Parathyroid adenoma (tissue), 2 donors: ENCODE measurements at regions not wholly inside any gene's neighbourhood (a gene's known extent, or its start where the extent isn't known, plus 50 kb on each side); places are given as distances from the start of the nearest gene placed in this dataset.
"Not testable (repeated sequence)": the region's sequence is repeated elsewhere in the genome, so short reads cannot be mapped to it uniquely, and the experiment has no call there.

Source experiments
- H2AFZ ChIP-seq: fragments of 300-600 bp; sonication (generic); one replicate; pipeline ENCODE4 v1.7.0; 2017; ENCODE audit warnings: antibody characterized with exemption, mild to moderate bottlenecking
- H3K27ac ChIP-seq: fragments of 300-600 bp; sonication (generic); one replicate; pipeline ENCODE4 v1.7.0; 2017
- H3K27me3 ChIP-seq: fragments of 300-600 bp; sonication (generic); one replicate; pipeline ENCODE4 v1.7.0; 2017; ENCODE audit warnings: low read length; ENCODE audit not compliant: control insufficient read depth, insufficient read depth
- H3K36me3 ChIP-seq: fragments of 300-600 bp; sonication (generic); one replicate; pipeline ENCODE4 v1.7.0; 2017; ENCODE audit warnings: low read length; ENCODE audit not compliant: control insufficient read depth, insufficient read depth
- H3K4me1 ChIP-seq: fragments of 300-600 bp; sonication (generic); one replicate; pipeline ENCODE4 v1.7.0; 2017; ENCODE audit warnings: control low read depth
- H3K4me2 ChIP-seq: fragments of 300-600 bp; sonication (generic); one replicate; pipeline ENCODE4 v1.7.0; 2017; ENCODE audit warnings: low read length
- H3K4me3 ChIP-seq: fragments of 300-600 bp; sonication (generic); one replicate; pipeline ENCODE4 v1.7.0; 2017; ENCODE audit warnings: low read depth, low read length
- H3K79me2 ChIP-seq: fragments of 300-600 bp; sonication (generic); one replicate; pipeline ENCODE4 v1.7.0; 2017; ENCODE audit warnings: control low read depth
- H3K9ac ChIP-seq: fragments of 300-600 bp; sonication (generic); one replicate; pipeline ENCODE4 v1.7.0; 2017; ENCODE audit warnings: mild to moderate bottlenecking
- H3K9me3 ChIP-seq: fragments of 300-600 bp; sonication (generic); one replicate; pipeline ENCODE4 v1.7.0; 2017; ENCODE audit warnings: low read length; ENCODE audit not compliant: control insufficient read depth
- CTCF ChIP-seq: fragments of 300-600 bp; sonication (generic); IDR thresholded peaks from one replicate; pipeline ENCODE4 v1.7.0; 2017; ENCODE audit warnings: antibody characterized with exemption, mild to moderate bottlenecking
- donor health status: primary hyperparathyroidism.

- Histone ChIP-seq H3K9me3 (no peaks in the 10 kb centered on the region), H3K27me3 (no peaks in the 10 kb centered on the region), H3K4me1 (no peaks in the 10 kb centered on the region), H3K27ac (no peak overlapping the region), H3K4me3 (no peak overlapping the region), H3K4me2 (no peak overlapping the region), H3K36me3 (no peaks in the 10 kb centered on the region), H3K79me2 (no peaks in the 10 kb centered on the region), H2AFZ (no peak overlapping the region), H3K9ac (no peak overlapping the region)
- no peak for TF ChIP-seq CTCF
Measured at GRCh38 chr3:105281989-105282388, 84.7 kb upstream of the ALCAM start.

GRCh38 chr3:105284876-105285275, 81.8 kb upstream of the ALCAM start:
- no peaks in the 10 kb centered on the region for H3K36me3 ChIP-seq
- no peak for TF ChIP-seq CTCF
- H3K9ac ChIP-seq = no peak overlapping the region
- no peaks in the 10 kb centered on the region for H3K27me3 ChIP-seq
- no peak overlapping the region for H2AFZ ChIP-seq
- H3K4me2 ChIP-seq = no peak overlapping the region
- no peaks in the 10 kb centered on the region for H3K79me2 ChIP-seq
- H3K9me3 ChIP-seq = no peaks in the 10 kb centered on the region
- H3K27ac ChIP-seq = no peak overlapping the region
- no peaks in the 10 kb centered on the region for H3K4me1 ChIP-seq
- H3K4me3 ChIP-seq = no peak overlapping the region

GRCh38 chr3:105285653-105286241, 81.0 kb upstream of the ALCAM start:
- Histone ChIP-seq H3K4me3 (no peak overlapping the region), H3K36me3 (no peaks in the 10 kb centered on the region), H2AFZ (no peak overlapping the region), H3K79me2 (no peaks in the 10 kb centered on the region), H3K4me1 (no peaks in the 10 kb centered on the region), H3K9ac (no peak overlapping the region), H3K9me3 (no peaks in the 10 kb centered on the region), H3K27me3 (no peaks in the 10 kb centered on the region), H3K27ac (no peak overlapping the region), H3K4me2 (no peak overlapping the region)
- no peak for TF ChIP-seq CTCF

- Histone ChIP-seq H3K9ac (no peak overlapping the region), H3K4me1 (no peaks in the 10 kb centered on the region), H3K4me3 (no peak overlapping the region), H3K27me3 (no peaks in the 10 kb centered on the region), H3K36me3 (no peaks in the 10 kb centered on the region), H3K9me3 (no peaks in the 10 kb centered on the region), H3K27ac (no peak overlapping the region), H3K79me2 (no peaks in the 10 kb centered on the region), H2AFZ (no peak overlapping the region), H3K4me2 (no peak overlapping the region)
- TF ChIP-seq CTCF = no peak
Measured at GRCh38 chr3:105293441-105293840, 73.3 kb upstream of the ALCAM start.

- H2AFZ ChIP-seq, H3K36me3 ChIP-seq, H3K4me3 ChIP-seq, H3K9me3 ChIP-seq, H3K4me1 ChIP-seq, H3K4me2 ChIP-seq, H3K27me3 ChIP-seq, H3K27ac ChIP-seq, H3K9ac ChIP-seq, H3K79me2 ChIP-seq: not testable (repeated sequence)
Measured at GRCh38 chr3:105296182-105296822, 70.4 kb upstream of the ALCAM start.
